ENCODE measurements at regions not wholly inside any gene's neighbourhood (a gene's known extent, or its start where the extent isn't known, plus 50 kb on each side); places are given as distances from the start of the nearest gene placed in this dataset.

DNA sequence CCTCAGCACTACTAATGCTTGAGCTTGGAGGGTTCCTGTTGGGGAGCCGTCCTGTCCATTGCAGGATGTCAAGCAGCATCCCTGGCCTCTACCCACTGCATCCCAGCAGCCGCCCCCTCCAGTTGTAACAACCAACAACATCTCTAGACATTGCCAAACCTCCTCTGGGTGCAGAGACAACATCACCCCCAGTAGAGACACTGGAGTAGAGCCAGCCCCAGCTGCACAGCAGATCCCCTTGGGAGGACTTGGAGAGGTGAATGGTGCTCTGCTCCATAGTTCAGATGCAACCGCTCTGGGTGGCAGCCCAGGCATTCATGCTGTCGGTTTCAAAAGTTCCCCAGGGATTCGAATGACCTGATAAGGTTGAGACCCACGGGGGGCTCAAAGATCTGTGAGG, 259.0 kb downstream of the MN1 start:
- TF ChIP-seq, protein P1, sequence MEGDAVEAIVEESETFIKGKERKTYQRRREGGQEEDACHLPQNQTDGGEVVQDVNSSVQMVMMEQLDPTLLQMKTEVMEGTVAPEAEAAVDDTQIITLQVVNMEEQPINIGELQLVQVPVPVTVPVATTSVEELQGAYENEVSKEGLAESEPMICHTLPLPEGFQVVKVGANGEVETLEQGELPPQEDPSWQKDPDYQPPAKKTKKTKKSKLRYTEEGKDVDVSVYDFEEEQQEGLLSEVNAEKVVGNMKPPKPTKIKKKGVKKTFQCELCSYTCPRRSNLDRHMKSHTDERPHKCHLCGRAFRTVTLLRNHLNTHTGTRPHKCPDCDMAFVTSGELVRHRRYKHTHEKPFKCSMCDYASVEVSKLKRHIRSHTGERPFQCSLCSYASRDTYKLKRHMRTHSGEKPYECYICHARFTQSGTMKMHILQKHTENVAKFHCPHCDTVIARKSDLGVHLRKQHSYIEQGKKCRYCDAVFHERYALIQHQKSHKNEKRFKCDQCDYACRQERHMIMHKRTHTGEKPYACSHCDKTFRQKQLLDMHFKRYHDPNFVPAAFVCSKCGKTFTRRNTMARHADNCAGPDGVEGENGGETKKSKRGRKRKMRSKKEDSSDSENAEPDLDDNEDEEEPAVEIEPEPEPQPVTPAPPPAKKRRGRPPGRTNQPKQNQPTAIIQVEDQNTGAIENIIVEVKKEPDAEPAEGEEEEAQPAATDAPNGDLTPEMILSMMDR (IDR thresholded peaks at IDR 0.05; ENCODE audit: borderline replicate concordance, extremely low read depth, insufficient read depth): no peak
- no peak for FAIRE-seq

DNA sequence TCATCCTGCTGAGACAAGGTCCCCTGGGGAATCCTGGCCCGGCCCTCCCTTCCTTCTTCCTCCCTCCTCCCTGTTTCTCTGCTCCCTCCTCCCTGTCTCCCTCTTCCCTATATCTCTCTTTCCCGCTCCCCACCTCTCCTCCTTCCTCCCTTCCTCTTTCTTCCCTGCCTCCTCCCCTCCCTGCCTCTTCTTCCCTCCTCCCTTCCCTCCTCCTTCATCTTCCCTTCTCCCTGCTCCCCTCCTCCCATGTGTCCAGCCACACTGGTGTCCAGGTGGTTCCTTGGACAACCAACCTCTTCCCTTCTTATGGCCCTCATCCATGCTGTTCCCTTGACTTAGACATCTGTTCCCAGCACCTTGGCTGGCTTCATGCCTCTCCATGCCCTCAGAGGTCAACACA, 258.1 kb downstream of the MN1 start:
- H3K27me3 ChIP-seq (ENCODE audit: control insufficient read depth, insufficient read depth, low read length): no peaks in the 10 kb centered on the region
- H3K9me3 ChIP-seq (ENCODE audit: control insufficient read depth in 2 of 3, insufficient read depth in 1 of 3, low read length in 3 of 3): no peaks in the 10 kb centered on the region
- no peaks in the 10 kb centered on the region for H3K4me1 ChIP-seq (ENCODE audit: control insufficient read depth in 2 of 3, insufficient read depth in 2 of 3, low read depth in 1 of 3, low read length in 3 of 3)
- FAIRE-seq (no peak), DNase-seq (no peak)
- TF ChIP-seq, protein P1 (IDR thresholded peaks at IDR 0.05; ENCODE audit: borderline replicate concordance, extremely low read depth, insufficient read depth): no peak
- no peak overlapping the region for H3K4me3 ChIP-seq (ENCODE audit: low read length in 3 of 3)
- H3K27ac ChIP-seq (ENCODE audit: low read depth in 2 of 2, low read length in 2 of 2): no peak overlapping the region
- H3K36me3 ChIP-seq (ENCODE audit: control insufficient read depth in 2 of 3, insufficient read depth in 3 of 3, low read length in 3 of 3): no peaks in the 10 kb centered on the region
- H3K9ac ChIP-seq (ENCODE audit: low read length in 3 of 3): no peak overlapping the region
- intact Hi-C loops (cut with DNase I): no loop called here

More for the DNA sequence above, 259.0 kb downstream of the MN1 start:
- no peak overlapping the region for H3K9ac ChIP-seq (ENCODE audit: low read length in 3 of 3)
- no peak overlapping the region for H3K27ac ChIP-seq (ENCODE audit: low read depth in 2 of 2, low read length in 2 of 2)
- DNase-seq: no peak
- H3K4me3 ChIP-seq (ENCODE audit: low read length in 3 of 3): no peak overlapping the region
- intact Hi-C loops (cut with DNase I): no loop called here
- H3K9me3 ChIP-seq (ENCODE audit: control insufficient read depth in 2 of 3, insufficient read depth in 1 of 3, low read length in 3 of 3): no peaks in the 10 kb centered on the region
- H3K36me3 ChIP-seq (ENCODE audit: control insufficient read depth in 2 of 3, insufficient read depth in 3 of 3, low read length in 3 of 3): no peaks in the 10 kb centered on the region
- H3K4me1 ChIP-seq (ENCODE audit: control insufficient read depth in 2 of 3, insufficient read depth in 2 of 3, low read depth in 1 of 3, low read length in 3 of 3): no peaks in the 10 kb centered on the region
- no peaks in the 10 kb centered on the region for H3K27me3 ChIP-seq (ENCODE audit: control insufficient read depth, insufficient read depth, low read length)

DNA sequence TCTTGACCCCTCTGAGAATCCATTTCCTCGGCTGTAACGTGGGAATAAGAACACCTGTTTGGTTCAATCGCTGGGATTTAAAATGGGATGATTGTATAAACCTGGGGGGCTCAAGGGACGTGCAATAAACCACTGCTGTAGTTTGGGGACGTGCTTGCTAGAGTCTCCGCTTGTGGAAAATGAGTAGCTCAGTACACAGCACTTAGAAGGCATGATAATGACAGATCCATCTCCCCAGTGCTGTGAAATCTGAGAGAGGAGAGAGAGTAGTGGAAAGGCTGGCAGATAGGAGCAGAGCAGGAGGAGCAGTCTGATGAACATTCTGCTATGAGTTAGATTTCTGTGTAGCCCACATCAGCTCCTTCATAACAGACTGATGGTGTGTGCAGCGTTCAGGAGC, 256.5 kb downstream of the MN1 start:
- Histone ChIP-seq H3K4me1 (ENCODE audit: control insufficient read depth in 2 of 3, insufficient read depth in 2 of 3, low read depth in 1 of 3, low read length in 3 of 3) (no peaks in the 10 kb centered on the region), H3K36me3 (ENCODE audit: control insufficient read depth in 2 of 3, insufficient read depth in 3 of 3, low read length in 3 of 3) (no peaks in the 10 kb centered on the region), H3K4me3 (ENCODE audit: low read length in 3 of 3) (no peak overlapping the region), H3K9ac (ENCODE audit: low read length in 3 of 3) (no peak overlapping the region), H3K27me3 (ENCODE audit: control insufficient read depth, insufficient read depth, low read length) (no peaks in the 10 kb centered on the region), H3K9me3 (ENCODE audit: control insufficient read depth in 2 of 3, insufficient read depth in 1 of 3, low read length in 3 of 3) (no peaks in the 10 kb centered on the region), H3K27ac (ENCODE audit: low read depth in 2 of 2, low read length in 2 of 2) (no peak overlapping the region)
- FAIRE-seq (no peak), DNase-seq (peak in 2 of 5 donors; percentile 37 to 45)
- TF ChIP-seq, protein P1 (IDR thresholded peaks at IDR 0.05; ENCODE audit: borderline replicate concordance, extremely low read depth, insufficient read depth): no peak
- intact Hi-C loops (cut with DNase I): no loop called here

Data from kidney (tissue), 13 donors.